Choroid plexus epithelial cell (primary cell): ENCODE measurements at regions not wholly inside any gene's neighbourhood (a gene's known extent, or its start where the extent isn't known, plus 50 kb on each side); places are given as distances from the start of the nearest gene placed in this dataset.
"Not testable (repeated sequence)": the region's sequence is repeated elsewhere in the genome, so short reads cannot be mapped to it uniquely, and the experiment has no call there.

Experiments
- DNase-seq: peaks from one replicate; pipeline ENCODE4 v3.0.0-alpha.2; 2010; ENCODE audit warnings: low read depth
- H3K4me3 ChIP-seq: 2 replicates; pipeline ENCODE4 v1.5.1; 2011; ENCODE audit warnings: low read depth, mild to moderate bottlenecking, control low read depth, low read length, moderate library complexity
- TF ChIP-seq, protein P1 (sequence below): conservative IDR thresholded peaks from 2 replicates; pipeline ENCODE4 v1.5.1; 2011; ENCODE audit warnings: low read depth, mild to moderate bottlenecking, control low read depth, inconsistent platforms, low read length, moderate library complexity

DNA sequence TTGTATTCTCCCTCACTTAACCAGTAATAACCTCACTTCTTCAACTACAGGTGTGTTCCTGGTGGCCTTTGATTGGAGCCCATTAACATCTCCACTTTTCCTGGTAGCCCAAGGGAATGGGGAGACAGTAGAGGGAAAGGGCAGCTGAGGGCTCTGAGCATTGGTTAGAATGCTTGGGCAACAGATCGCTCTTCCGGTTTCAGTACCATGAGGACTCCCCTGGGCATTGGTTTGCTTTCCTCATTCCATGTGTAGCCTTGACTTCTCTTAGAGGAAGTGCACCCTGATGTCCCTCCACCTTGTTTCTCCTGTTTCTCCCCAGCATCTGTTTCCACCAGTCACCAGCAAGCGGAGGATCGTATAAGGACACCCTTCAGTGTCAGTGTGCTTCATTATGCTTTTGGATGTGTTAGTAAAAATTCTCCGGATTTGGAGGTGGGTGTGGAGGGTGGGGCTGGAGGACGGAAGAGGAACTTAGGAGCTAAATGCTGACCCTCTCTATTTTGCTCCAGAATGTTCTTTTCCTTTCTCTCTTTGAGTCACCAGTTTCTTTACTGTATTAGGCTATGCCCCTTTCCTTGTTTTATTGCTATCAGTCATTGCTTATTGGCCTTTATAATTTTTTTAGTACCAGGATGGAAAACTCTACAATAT is 50.6 kb upstream of the ZNG1B start:
- not testable (repeated sequence) for H3K4me3 ChIP-seq, DNase-seq

DNA sequence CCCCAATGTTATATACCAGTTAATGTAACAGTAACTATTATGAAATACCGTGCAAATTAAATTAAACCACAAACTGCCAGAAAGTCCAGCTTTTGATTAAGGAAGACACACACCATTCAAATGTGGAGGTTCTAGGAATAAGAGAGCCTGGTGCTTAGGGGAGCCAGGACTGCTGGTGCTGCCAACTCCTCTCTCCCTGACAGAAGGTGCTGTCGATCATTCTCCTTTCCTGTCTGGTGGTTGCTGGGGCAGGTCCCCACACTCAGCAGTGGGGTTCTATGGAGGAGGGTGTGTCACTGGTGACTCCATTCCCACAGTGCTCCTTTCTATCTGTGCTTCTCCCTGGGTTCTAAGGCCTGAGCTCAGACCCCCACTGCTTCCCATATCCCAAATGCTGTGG is 57.9 kb upstream of the ZNG1B start:
- not testable (repeated sequence) for DNase-seq, H3K4me3 ChIP-seq

DNA sequence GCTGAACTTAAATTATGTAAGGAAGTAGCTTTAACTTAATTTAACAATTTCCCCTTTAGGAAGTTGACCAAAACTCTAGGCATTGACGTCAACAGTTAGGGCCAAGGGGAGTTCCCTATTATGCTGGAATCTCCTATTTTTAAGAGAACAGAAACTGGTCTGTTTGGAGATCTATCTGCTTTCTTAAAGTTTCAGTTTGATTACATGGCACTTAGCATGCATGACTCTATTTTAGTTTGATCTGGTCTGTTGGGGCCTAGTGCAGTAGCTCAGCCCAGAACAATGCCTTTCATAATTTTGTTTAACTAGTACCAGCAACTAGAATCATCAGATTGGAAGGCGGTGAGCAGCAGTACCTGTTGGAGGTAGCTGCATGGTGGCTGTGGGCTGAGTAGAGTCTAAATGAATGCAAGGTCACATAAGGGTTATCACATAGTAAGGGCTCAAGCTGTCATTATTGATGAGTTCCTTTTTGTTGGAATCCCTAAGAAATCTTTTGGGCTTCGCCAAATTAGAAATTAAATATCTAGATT is 60.5 kb upstream of the ZNG1B start:
- TF ChIP-seq, protein P1, sequence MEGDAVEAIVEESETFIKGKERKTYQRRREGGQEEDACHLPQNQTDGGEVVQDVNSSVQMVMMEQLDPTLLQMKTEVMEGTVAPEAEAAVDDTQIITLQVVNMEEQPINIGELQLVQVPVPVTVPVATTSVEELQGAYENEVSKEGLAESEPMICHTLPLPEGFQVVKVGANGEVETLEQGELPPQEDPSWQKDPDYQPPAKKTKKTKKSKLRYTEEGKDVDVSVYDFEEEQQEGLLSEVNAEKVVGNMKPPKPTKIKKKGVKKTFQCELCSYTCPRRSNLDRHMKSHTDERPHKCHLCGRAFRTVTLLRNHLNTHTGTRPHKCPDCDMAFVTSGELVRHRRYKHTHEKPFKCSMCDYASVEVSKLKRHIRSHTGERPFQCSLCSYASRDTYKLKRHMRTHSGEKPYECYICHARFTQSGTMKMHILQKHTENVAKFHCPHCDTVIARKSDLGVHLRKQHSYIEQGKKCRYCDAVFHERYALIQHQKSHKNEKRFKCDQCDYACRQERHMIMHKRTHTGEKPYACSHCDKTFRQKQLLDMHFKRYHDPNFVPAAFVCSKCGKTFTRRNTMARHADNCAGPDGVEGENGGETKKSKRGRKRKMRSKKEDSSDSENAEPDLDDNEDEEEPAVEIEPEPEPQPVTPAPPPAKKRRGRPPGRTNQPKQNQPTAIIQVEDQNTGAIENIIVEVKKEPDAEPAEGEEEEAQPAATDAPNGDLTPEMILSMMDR = no peak
- H3K4me3 ChIP-seq = no peak overlapping the region
- DNase-seq = no peak

DNA sequence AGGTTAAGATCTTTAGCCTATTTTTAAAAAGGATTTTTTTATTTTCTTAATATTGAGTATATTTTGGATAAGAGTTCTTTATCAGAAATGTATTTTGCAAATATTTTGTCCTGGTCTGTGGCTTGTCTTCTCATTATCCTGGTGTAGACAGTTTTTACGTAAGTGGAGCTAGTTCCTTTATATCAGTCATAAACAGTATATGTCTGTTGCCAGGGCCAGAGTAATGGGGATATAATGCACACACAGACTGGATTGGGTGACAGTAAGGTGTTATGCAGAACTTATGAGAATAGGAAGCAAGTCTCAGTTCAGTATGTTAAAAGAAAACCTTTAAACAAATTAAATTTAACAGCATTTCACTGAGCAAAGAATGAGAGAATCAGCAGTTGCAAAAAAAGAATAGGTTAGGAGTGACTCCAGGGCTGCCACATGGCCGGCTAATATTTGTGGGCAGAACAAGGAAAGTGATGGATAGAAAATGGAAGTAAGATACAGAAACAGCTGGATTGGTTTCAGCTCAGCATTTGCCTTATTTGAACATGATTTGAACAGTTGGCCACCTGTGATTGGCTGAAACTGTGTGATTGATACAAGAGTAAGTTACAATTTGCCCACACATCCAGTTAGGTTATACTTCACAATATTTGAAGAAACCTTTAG is 61.1 kb upstream of the ZNG1B start:
- DNase-seq = no peak
- no peak overlapping the region for H3K4me3 ChIP-seq
- TF ChIP-seq, protein P1 = no peak

DNA sequence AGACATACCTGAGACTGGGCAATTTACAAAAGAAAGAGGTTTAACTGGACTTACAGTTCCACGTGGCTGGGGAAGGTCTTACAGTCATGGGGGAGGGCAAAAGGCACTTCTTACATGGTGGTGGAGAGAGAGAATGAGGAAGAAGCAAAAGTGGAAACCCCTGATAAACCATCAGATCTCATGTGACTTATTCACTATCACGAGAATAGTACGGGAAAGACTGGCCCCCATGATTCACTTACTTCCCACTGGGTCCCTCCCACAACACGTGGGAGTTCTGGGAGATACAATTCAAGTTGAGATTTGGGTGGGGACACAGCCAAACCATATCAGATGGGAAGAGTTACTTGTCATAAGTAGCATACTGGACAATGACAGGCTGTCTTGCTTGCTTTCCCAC is 62.6 kb upstream of the ZNG1B start:
- not testable (repeated sequence) for H3K4me3 ChIP-seq, DNase-seq

DNA sequence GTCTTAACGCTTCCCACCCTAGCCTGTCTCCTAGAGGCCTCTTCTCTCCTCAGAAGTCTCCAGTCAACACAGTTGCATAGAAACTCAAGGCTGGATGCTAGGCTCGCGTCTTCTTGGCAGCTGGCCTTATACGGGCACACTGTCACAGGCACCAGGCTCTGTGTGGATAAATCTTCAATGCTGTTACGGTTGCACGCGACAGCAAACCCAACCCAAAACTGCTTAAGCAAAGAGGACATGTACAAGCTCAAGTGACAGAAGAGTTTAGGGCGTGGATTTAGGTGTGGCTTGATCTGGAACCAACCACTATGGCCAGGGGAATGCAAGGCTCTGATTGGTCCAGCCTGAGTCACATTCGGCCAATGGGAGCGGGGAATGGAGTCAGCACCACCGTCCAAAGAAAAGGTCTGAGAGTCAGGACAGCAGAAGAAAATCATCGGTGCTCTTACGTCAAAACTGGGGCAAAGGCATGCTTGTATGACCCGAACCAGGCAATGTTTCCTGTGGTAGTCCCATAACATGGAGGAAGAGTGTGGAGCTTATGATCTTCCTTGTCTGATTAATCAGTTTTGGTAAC is 65.1 kb upstream of the ZNG1B start:
- H3K4me3 ChIP-seq = not testable (repeated sequence)
- peak; percentile 5 for DNase-seq

DNA sequence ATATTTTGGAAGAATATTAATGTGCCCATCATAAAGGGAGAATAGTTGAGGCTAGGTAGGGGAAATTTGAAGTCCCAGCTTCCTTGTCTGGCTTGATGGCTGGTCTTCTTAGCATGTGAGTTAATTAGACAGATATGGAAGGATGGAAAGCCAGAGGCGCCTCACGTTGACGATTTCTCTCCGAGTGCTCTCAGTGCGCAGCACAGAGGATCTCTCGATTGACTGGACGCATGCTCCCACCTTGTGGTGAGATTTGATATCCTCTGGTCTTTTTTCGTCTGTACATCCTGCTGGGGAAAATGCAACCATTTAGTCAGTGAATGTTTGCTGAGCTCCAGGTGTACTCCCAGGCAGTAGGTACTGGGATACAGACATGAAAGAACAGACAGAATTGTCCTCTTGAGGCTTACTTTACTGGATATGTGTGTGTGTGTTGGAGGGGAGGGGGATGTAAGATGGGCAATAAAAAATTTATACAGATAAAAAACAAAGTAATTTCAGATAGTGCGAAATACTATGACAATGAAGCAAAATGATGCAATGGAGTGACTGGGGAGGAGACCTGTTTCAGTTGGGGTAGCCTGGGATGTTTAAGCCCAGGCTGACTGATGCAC is 66.9 kb upstream of the ZNG1B start:
- H3K4me3 ChIP-seq = no peak overlapping the region
- TF ChIP-seq, protein P1 = peak; percentile 76
- DNase-seq = peak; percentile 87

DNA sequence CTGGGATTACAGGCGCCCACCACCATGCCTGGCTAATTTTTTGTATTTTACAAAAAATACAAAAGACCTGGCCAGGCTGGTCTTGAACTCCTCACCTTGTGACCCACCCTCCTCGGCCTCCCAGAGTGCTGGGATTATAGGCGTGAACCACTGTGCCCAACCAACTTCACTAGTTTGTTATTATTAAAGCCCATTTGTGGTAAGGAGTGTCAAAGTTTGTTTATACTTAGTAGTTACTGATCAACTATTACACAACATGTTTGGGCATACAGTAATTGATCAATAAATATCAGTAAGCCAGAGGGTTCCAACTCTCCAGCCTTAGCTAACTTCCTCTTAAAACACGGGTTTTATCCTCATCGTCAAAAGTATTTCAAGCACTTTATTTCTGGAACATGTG is 67.5 kb upstream of the ZNG1B start:
- TF ChIP-seq, protein P1 = no peak
- DNase-seq = no peak
- no peak overlapping the region for H3K4me3 ChIP-seq

DNA sequence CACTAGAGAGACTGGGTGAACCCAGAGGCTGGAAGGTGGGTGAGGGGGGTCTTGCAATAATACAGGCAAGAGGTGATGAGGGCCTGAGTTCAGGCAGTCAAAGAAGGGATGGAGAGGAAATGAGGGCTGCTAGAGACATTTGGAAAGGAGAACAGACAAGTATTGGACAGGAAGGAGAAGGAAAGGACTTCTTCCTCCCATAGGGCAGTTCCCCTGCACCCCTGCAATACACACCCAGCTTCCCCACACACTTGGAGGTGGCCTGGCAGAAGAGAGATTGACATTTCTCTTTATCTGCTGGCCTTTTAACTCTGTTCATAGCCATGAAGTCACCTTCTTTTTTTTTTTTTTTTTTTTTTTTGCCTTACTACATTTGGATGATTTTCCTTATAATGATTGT is 68.9 kb upstream of the ZNG1B start:
- H3K4me3 ChIP-seq, DNase-seq: not testable (repeated sequence)

DNA sequence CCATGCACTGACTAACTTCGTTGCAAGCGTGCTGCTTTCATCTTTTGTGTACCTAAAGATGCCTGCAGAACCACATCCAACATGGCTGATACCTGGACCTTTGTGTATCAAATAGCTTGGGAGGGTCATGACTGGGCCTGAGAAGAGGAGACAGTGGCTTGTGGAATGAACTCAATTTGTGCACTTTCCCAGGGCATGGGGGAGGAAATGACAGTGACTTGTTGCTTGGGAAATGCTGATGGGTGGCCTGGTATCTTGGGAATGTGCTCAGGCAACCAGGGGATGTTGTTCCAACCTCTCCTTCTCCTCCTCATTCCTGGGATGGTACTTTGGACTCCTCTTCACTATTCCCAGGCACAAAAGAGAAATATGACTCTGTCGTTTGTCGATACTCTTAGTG is 70.7 kb upstream of the ZNG1B start:
- not testable (repeated sequence) for DNase-seq, H3K4me3 ChIP-seq

DNA sequence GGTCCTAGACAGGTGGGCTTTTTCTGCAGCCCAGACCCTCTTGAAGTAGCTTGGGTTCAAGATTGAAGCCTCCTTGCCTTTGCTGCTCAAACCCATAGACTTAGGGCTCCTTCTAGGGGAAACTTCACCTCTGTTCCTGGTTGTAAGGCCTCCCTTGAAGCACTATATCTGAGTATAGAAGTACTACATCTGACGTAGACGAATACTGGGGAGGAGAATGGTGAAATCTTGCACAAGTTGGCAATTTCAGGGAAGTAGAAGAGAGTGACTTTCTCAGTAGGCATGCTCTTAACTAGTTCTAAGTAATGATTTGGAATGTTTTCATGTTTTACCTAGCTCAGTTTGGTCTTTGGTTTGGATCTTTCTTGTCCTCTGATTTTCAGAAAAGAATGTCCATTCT is 71.7 kb upstream of the ZNG1B start:
- H3K4me3 ChIP-seq, DNase-seq: not testable (repeated sequence)

DNA sequence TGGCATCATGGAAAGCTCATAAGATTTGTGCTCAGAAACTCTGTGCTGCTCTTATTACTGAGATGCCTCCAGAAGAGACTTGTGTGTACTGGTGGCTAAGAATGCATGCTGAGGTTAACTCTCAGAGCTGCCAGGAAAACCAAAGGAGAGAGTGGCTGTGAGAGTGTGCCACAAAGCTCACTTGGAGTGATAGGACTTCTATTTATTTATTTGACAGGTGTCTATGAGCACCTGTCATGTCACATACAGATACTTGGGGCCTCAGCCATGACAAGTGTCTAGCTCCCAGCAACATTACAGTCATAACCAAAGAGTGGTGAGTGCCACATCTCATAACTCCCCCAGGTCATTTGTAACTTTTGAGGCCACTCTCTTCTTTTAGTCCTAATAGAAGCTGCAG is 72.2 kb upstream of the ZNG1B start:
- DNase-seq, H3K4me3 ChIP-seq: not testable (repeated sequence)
